Dedifferentiated amniotic fluid mesenchymal stem cell (primary cell): ENCODE measurements at regions not wholly inside any gene's neighbourhood (a gene's known extent, or its start where the extent isn't known, plus 50 kb on each side); places are given as distances from the start of the nearest gene placed in this dataset.
"Not testable (repeated sequence)": the region's sequence is repeated elsewhere in the genome, so short reads cannot be mapped to it uniquely, and the experiment has no call there.

ENCODE experiments used
- DNase-seq: peaks from one replicate; pipeline ENCODE4 v3.0.0-alpha.2; 2016; ENCODE audit errors: extremely low spot score

DNA sequence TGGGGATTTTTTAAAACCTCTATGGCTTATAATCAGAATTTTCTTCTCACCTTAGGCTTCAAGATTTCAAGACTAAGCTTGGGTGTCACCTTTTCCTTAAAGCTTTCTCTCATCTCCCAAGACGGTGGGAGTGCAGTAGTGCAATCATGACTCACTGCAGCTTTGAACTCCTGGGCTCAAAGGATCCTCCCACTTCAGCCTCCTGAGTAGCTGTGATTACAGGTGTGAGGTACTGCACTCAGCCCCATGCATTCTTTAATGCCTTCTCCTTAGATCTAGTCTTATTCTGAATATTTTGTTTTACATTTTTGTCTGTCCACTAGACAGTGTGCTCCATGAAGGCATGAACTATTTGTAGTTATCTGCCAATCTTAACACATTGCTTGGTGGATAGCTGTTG is 55.7 kb upstream of the FAT3 start:
- no peak for DNase-seq

GRCh38 chr11:92167571-92167970 is 57.0 kb upstream of the FAT3 start:
- DNase-seq: no peak

- no peak for DNase-seq
Measured at GRCh38 chr11:92166335-92166734, 58.3 kb upstream of the FAT3 start.

GRCh38 chr11:92163879-92164278 is 60.7 kb upstream of the FAT3 start:
- DNase-seq: no peak

GRCh38 chr11:92162776-92163175 is 61.8 kb upstream of the FAT3 start:
- DNase-seq: no peak

DNA sequence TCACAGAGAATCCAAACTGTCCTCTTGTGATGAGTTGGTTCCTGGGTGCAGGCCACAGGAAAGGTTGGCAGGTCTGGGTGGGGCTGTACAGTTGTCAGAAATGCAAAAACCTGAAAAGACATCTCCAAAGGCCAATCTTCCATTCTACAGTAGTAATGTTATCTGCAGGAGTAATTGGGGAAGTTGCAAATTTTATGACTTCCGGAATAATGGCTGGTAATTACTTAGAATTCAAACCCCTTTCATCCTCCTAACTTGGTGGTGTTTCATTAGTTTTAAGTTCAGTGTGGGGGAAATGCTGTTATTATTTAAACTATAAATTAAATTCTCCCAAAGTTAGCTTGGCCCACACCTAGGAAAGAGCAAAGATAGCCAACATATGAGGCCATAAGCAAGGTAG is 64.7 kb upstream of the FAT3 start:
- no peak for DNase-seq

DNA sequence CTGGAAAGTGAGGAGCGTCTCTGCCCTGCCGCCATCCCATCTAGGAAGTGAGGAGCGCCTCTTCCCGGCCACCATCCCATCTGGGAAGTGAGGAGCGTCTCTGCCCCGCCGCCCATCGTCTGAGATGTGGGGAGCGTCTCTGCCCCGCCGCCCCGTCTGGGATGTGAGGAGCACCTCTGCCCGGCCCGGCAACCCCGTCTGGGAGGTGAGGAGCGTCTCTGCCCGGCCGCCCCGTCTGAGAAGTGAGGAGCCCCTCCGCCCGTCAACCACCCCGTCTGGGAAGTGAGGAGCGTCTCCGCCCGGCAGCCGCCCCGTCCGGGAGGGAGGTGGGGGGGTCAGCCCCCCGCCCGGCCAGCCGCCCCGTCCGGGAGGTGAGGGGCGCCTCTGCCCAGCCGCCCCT is 67.2 kb upstream of the FAT3 start:
- not testable (repeated sequence) for DNase-seq

DNA sequence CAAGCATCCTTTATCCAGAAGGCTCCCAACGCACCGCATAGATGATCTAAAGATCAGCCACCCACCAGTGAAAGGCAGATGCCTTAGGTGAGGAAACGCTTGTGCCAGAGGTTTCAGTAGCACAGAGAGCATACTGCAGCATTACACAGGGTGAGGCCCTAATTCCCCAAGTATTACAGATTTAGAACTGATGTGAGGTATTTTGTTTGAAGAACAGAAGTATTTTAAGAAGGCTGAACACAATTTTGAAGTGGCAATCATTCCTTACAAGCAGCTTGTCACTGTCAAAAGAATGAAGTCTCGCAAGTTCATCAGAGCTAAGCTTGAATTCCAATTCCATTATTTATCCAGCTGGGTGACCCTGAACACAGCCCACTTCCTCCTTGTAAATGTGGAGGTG is 70.0 kb upstream of the FAT3 start:
- no peak for DNase-seq

DNA sequence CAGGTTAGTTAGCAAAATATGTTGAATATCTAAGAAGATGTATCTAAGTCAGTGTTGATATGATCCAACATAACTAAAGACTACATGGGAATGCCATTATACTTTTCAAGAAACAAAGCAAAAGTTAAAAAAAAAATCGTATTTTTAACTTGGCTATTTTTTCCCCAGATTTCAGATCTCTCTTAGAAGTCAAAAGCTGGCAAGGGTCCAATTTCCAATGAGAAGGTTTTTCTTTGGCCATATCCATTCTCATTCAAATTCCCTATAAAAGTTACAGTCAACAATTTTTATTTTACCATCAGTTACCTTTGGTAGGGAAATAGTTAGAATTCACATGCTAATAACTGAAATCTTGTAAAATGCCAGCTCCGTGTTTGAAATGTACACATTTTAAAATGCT is 70.5 kb upstream of the FAT3 start:
- DNase-seq: no peak

DNA sequence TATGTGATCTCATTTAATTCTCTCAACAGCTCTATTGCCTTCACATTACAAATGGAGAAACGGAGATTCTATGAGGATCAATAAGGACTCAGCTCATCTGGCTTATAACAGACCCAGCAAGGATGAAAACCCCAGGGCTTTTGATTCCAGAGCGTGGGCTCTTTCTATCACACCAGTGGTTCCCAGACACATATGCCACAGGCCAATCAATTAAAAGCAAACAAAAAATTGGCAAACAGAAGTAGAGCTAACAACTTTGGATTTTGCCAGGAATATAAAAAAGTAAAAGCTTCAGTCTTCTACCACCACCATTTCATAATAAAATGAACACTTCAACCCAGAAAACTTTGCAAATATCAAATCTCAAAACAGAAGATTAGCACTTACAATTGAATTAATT is 71.1 kb upstream of the FAT3 start:
- DNase-seq: no peak

DNA sequence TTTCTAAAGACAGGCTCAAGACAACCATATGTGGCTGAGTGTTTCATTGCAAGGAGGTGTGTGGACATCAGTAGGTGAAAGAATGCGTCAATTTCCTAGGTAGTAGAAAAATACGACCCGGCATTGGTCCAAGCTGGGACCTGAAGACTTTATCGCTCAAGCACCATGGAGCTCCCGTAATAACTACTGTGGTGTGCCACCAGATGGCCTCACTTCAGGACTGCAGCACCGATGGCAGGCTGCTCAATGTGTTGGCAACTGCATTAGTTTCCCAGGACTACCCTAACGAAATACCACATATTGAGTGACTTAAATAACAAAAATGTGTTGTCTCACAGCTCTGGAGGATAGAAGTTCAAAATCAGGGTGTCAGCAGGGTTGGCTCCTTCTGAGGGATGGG is 72.4 kb upstream of the FAT3 start:
- DNase-seq: no peak

DNA sequence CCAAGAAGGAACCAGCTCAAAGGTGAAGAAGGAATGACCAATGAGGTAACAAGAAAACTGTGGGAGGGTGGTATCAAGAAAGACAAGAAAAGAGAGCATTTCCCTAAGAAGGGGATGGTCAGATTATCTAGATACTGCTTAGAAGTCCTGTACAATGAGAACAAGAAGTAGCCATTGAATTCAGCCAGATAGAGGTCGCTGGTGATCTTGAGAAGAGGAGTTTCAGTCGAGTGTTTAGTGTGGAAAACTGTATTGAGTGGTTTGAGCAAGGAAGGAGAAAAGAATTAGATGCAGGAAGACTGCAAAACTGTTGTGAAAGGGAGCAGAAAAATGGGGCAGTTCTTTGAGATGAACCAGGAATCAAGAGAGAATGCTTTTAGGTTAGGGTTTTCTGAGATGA is 74.6 kb upstream of the FAT3 start:
- no peak for DNase-seq

DNA sequence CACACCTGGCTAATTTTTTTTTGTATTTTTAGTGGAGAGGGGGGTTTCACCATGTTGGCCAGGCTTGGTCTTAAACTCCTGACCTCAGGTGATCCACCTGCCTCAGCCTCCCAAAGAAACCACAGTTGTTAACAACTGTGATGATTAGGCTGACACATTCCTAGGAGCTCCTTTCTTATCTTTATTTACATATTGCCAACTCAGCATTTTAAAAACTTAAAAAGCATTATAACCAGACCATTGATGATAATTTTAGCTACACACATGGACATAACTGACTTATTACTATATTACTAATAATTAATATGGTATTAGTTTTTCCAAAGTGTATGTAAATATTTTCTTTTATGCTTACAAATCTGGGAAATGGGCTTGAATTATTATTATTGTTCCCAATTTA is 82.9 kb upstream of the FAT3 start:
- no peak for DNase-seq

GRCh38 chr11:92141159-92141558 is 83.5 kb upstream of the FAT3 start:
- DNase-seq: no peak

- DNase-seq: no peak
Measured at GRCh38 chr11:92140021-92140420, 84.6 kb upstream of the FAT3 start.

- DNase-seq: no peak
Measured at GRCh38 chr11:92138296-92138695, 86.3 kb upstream of the FAT3 start.

- no peak for DNase-seq
Measured at GRCh38 chr11:92137747-92138146, 86.9 kb upstream of the FAT3 start.

DNA sequence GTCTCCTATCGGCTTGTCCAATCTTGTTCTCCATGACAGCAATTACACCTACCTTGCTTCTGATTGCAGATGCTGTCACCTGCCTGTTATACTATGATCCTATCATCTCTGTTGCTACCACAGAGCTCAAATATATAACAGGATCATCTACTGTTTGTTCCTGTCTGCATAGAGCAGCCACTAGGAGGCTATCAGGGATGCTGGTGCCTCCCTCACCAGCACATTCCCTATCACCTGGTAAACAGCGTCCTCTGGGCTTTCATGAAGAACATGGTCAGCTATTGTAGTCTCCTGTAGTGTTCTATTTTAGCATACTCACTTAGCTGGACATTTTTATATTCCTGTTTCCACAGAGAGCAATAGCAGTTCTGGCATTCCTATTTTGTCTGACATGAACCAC is 87.8 kb upstream of the FAT3 start:
- DNase-seq: no peak

GRCh38 chr11:92131289-92131865 is 93.2 kb upstream of the FAT3 start:
- no peak for DNase-seq

- no peak for DNase-seq
Measured at GRCh38 chr11:92130421-92130831, 94.2 kb upstream of the FAT3 start.

- no peak for DNase-seq
Measured at GRCh38 chr11:92129811-92130210, 94.8 kb upstream of the FAT3 start.

GRCh38 chr11:92128026-92128425 is 96.6 kb upstream of the FAT3 start:
- DNase-seq: no peak

DNA sequence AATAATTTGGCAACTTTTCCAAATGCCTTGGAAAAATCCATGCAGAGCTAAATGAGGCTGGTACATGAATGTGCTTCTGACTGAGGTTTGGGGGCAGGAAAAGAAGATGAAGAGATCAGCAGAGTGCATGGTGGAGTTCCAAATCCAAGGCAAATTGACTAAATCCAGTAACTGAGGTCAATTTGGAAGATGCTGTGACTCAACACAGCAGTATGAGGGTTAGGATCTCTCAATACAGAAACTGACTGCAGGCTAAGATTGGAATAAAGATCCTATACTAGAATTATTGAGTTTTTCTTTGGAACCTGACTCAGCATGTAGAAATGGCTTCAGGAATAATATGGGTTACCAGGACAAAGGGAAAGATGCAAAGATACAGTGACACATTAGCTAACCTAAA is 99.3 kb upstream of the FAT3 start:
- DNase-seq: no peak

GRCh38 chr11:92123540-92123939 is 101.1 kb upstream of the FAT3 start:
- no peak for DNase-seq

DNA sequence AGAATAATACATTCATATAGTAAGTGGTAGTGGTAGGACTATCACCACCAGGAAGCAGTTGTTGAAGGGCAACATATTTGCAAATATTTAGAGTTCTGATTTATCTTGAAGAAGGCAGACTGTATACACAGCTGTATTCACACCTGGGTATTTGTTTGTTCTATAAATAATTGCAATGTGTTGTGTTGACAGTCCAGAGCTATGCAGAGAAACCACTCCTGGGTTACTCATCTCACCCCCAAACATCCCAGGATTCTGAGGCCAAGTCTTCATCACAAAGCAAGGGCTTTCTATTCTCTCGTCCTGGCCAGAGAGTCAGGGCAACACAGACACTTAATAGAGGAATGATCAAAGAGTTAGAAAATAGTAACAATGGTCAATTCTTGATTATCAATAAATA is 102.1 kb upstream of the FAT3 start:
- no peak for DNase-seq
